ENCODE measurements at regions not wholly inside any gene's neighbourhood (a gene's known extent, or its start where the extent isn't known, plus 50 kb on each side); places are given as distances from the start of the nearest gene placed in this dataset.

- DNase-seq (ENCODE audit: low spot score), result no peak
These were observed 1030.9 kb downstream of the FSTL5 start for GRCh38 chr4:161132715-161133425.

DNA sequence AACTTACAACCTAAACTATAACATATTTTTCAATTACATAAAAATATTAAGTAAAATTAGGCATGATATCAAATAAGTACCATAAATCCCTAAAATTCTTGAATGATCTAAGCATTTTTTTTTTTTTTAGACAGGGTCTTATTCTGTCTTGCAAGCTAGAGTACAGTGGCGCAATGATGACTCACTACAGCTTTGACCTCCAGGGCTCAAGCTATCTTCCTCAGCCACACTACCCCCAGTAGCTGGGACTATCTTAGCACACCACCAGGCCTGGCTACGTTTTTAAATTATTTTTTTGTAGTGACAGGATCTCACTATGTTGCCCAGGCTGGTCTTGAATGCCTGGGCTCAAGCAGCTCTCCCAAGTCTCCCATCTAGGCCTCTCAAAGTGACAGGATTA is 1042.3 kb downstream of the FSTL5 start:
- no peak for DNase-seq (ENCODE audit: low spot score)

- no peak for DNase-seq (ENCODE audit: low spot score)
These were observed 1061.9 kb downstream of the FSTL5 start for GRCh38 chr4:161101881-161102280.

- DNase-seq (ENCODE audit: low spot score), result no peak
These were observed 1066.0 kb downstream of the FSTL5 start for GRCh38 chr4:161097821-161098220.

- DNase-seq (ENCODE audit: low spot score), result no peak
These were observed 1102.8 kb downstream of the FSTL5 start for GRCh38 chr4:161061046-161061445.

Data from activated CD4-positive, alpha-beta T cell treated with anti-CD3 and anti-CD28 coated beads, Interleukin-2, Interleukin-4, amounts not matched to agents 100 ng/mL and 50 ng/mL, durations not matched to agents 16 hours and 8 hours (primary cell).